Left lung (tissue), 4 donors: ENCODE measurements at regions not wholly inside any gene's neighbourhood (a gene's known extent, or its start where the extent isn't known, plus 50 kb on each side); places are given as distances from the start of the nearest gene placed in this dataset.
A peak's percentile ranks its signal among the peaks of the same experiment; 100 is the strongest.

Experiments used
- ATAC-seq: fragments of 200-7000 bp; cut with Tn5 transposase; one replicate; pipeline ENCODE4 v1.9.1; 2020; ENCODE audit warnings: moderate library complexity
- DNase-seq, 4 donors: peaks; one replicate each; pipeline ENCODE4 v3.0.0-alpha.2; 2013 to 2020
- H3K27ac ChIP-seq, 2 donors: fragments of 200-600 bp; sonication (generic) in 1 of 2; one replicate each; pipeline versions ENCODE4 v1.5.0 to v1.8.0; 2020 to 2021
- H3K27me3 ChIP-seq, 2 donors: fragments of 200-600 bp; sonication (generic) in 1 of 2; one replicate each; pipeline versions ENCODE4 v1.5.0 to v1.8.0; 2020 to 2021
- H3K36me3 ChIP-seq, 2 donors: fragments of 200-600 bp; sonication (generic) in 1 of 2; one replicate each; pipeline versions ENCODE4 v1.5.0 to v1.8.0; 2020 to 2021
- H3K4me1 ChIP-seq, 2 donors: fragments of 200-600 bp; one replicate each; pipeline ENCODE4 v1.8.0; 2021
- H3K4me3 ChIP-seq, 2 donors: fragments of 200-600 bp; sonication (generic) in 1 of 2; one replicate each; pipeline versions ENCODE4 v1.5.0 to v1.8.0; 2020 to 2021; ENCODE audit warnings: mild to moderate bottlenecking in 1 of 2
- H3K9me3 ChIP-seq, 2 donors: fragments of 200-600 bp; sonication (generic) in 1 of 2; one replicate each; pipeline versions ENCODE4 v1.5.0 to v1.8.0; 2020 to 2021
- CTCF ChIP-seq, 2 donors: fragments of 200-600 bp; sonication (generic) in 1 of 2; IDR thresholded peaks; one replicate each; pipeline versions ENCODE4 v1.5.0 to v1.8.0; 2021; ENCODE audit warnings: antibody characterized with exemption in 2 of 2
- intact Hi-C, 2 donors: fragments of 100-400 bp; cut with DNase I; formaldehyde crosslinking; loops; one replicate each; pipeline versions ENCODE4 v1.11.2 to v1.14.2; 2022
- donor health status: DM: no; HTN: yes; CAD: no.
- donor health status: DM: no; HTN: no; CAD: no.

DNA sequence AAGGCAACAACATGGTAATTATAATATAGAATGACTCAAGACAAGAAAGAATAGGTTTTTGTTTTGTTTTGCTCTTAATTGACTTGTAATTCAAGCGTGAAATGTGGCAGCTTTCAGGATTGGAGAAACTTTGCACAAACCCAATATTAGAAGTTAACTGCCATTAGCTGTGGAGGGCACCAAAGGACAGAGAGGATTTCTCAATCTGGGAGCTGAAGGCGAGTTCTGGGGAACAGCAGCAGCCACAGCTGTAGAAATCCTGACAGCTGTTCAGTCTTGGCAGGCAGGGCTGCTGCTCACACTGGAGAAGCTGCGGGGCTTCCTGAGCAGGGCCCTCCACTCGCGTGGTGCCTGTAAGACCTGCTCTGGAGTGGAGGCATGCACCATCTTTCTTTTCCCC is 182.2 kb upstream of the IL12A start:
- intact Hi-C loops, result loop anchor here in 1 of 2 donors (5.0 to 10.0 kb wide), 2 partner anchors 189 to 542 kb away; no protein-coding TSS in a partner anchor
- no peak overlapping the region for H3K27ac ChIP-seq
- H3K9me3 ChIP-seq, result no peaks in the 10 kb centered on the region
- DNase-seq (peak in 2 of 4 donors; percentile 60 to 81), ATAC-seq (no peak)
- H3K4me1 ChIP-seq, result peaks cover 13 to 20% of the 10 kb centered on the region in 2 donors
- no peaks in the 10 kb centered on the region for H3K36me3 ChIP-seq
- TF ChIP-seq CTCF (IDR thresholded peaks at IDR 0.05), result no peak
- no peaks in the 10 kb centered on the region for H3K27me3 ChIP-seq
- H3K4me3 ChIP-seq, result no peak overlapping the region

- intact Hi-C loops, result loop anchor here in 1 of 2 donors (5.0 to 10.0 kb wide), 2 partner anchors 190 to 543 kb away; no protein-coding TSS in a partner anchor
- H3K4me3 ChIP-seq, result no peak overlapping the region
- H3K27ac ChIP-seq, result no peak overlapping the region
- H3K9me3 ChIP-seq, result no peaks in the 10 kb centered on the region
- peaks cover 13 to 20% of the 10 kb centered on the region in 2 donors for H3K4me1 ChIP-seq
- ATAC-seq (peak; percentile 81), DNase-seq (no peak)
- no peaks in the 10 kb centered on the region for H3K36me3 ChIP-seq
- TF ChIP-seq CTCF (IDR thresholded peaks at IDR 0.05), result no peak
- H3K27me3 ChIP-seq, result no peaks in the 10 kb centered on the region
These were observed 181.2 kb upstream of the IL12A start for GRCh38 chr3:159807137-159808040.

DNA sequence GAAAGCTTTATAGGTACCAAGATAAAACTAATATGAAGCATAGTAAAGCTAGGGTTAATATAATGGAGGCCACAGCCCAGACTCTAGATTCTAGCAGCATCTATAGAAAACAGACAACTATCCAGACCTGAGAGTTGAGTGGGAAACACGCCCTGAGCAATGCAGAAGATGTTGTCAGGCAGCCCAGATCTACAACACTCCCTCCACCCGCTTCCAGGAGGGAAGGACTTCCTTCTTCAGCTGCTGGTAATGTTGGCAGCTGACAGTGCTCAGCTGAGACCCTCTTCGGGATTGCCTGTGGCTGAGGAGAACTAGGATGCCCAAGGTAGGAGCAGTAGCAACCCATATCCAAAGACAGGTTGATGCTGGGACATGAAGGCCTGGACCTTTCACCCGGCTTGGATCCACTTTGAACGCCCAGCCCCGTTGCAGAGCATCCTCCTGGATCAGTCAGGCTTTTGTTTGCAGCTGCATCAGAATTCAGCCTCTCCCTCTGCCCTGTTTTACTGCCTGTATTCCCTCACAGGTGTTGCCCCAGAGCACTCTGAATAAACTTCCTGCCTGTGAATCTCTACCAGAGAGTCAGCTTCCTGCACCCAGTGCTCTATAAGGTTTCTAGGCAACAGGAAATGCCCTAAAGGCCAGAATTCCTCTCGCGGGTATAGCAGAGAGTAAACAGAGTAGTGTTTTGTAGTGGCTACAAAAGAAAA is 174.7 kb upstream of the IL12A start:
- Histone ChIP-seq H3K4me3 (no peak overlapping the region), H3K9me3 (no peaks in the 10 kb centered on the region), H3K36me3 (no peaks in the 10 kb centered on the region), H3K27me3 (no peaks in the 10 kb centered on the region), H3K4me1 (no peaks in the 10 kb centered on the region), H3K27ac (no peak overlapping the region)
- peak; percentile 58 for ATAC-seq
- DNase-seq, result no peak
- intact Hi-C loops, result no loop called here
- TF ChIP-seq CTCF (IDR thresholded peaks at IDR 0.05), result no peak

GRCh38 chr3:159816512-159816911 is 172.1 kb upstream of the IL12A start:
- Histone ChIP-seq H3K36me3 (no peaks in the 10 kb centered on the region), H3K4me3 (no peak overlapping the region), H3K9me3 (no peaks in the 10 kb centered on the region), H3K4me1 (peaks cover 0 to 3% of the 10 kb centered on the region in 2 donors), H3K27ac (no peak overlapping the region), H3K27me3 (no peaks in the 10 kb centered on the region)
- intact Hi-C loops, result no loop called here
- DNase-seq (no peak), ATAC-seq (no peak)
- TF ChIP-seq CTCF (IDR thresholded peaks at IDR 0.05), result no peak

DNA sequence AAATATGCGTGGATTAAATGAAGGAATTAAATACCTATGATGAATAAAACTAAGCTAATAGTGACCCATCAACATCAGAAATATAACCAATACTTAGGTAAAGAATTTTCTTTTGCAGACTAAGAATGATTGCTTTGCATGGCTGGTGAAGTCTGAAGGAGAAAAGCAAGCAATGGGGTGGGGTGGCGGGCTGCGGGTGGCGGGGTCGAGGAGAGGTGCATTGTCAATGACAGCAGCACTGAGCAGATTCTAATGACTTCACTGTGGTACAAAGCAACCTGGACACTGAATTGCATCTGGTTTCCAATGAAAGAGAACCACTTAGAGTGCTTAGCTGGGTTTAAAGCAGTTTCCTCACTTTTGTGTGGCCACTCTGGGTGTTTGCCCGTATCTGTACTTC is 171.5 kb upstream of the IL12A start:
- intact Hi-C loops, result no loop called here
- Histone ChIP-seq H3K4me1 (peaks cover 0 to 3% of the 10 kb centered on the region in 2 donors), H3K9me3 (no peaks in the 10 kb centered on the region), H3K36me3 (no peaks in the 10 kb centered on the region), H3K27ac (no peak overlapping the region), H3K4me3 (no peak overlapping the region), H3K27me3 (no peaks in the 10 kb centered on the region)
- DNase-seq (no peak), ATAC-seq (no peak)
- no peak for TF ChIP-seq CTCF (IDR thresholded peaks at IDR 0.05)
